ENCODE measurements at regions not wholly inside any gene's neighbourhood (a gene's known extent, or its start where the extent isn't known, plus 50 kb on each side); places are given as distances from the start of the nearest gene placed in this dataset.

DNA sequence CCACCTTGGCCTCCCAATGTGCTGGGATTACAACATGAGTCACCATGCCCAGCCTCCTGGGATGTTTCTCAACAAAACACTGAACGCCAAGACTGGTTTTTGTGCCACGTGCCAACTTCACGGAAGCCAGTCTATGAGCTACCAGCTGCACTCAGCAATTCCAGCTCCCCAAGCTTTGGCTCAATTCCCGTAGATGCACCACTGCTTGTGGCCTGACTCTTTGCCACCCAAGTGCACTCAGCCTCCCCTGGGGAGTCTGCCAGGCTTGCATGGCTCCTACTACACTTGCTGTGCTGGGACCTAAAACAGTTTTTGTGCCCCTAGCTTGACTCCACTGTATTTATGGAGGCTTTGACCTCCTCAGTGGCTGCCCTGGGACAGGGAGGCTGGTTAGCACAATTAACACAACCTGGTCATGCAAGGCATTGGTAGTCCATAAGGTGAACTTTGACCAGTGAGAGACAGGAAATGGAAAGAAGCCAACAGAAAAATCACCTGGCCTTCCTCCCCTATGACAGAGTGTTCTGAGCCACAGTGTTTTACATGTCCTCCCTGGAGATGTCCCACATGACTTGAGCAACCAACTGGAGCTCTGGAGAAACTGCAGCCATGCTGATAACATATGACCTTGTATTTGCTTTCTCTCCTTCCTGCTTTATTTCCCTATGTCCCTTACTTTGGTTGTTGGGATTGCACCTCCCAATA lies 1173.1 kb downstream of the UQCRFS1 start:
- Mint-ChIP-seq H3K9me3 (no peaks in the 10 kb centered on the region), H3K27ac (ENCODE audit: unreplicated experiment) (no peak overlapping the region), H3K36me3 (ENCODE audit: low read depth) (no peaks in the 10 kb centered on the region), H3K4me1 (no peaks in the 10 kb centered on the region), H3K4me3 (no peak overlapping the region), H3K27me3 (ENCODE audit: low read depth) (peaks cover 2% of the 10 kb centered on the region)
- TF ChIP-seq, protein P1, sequence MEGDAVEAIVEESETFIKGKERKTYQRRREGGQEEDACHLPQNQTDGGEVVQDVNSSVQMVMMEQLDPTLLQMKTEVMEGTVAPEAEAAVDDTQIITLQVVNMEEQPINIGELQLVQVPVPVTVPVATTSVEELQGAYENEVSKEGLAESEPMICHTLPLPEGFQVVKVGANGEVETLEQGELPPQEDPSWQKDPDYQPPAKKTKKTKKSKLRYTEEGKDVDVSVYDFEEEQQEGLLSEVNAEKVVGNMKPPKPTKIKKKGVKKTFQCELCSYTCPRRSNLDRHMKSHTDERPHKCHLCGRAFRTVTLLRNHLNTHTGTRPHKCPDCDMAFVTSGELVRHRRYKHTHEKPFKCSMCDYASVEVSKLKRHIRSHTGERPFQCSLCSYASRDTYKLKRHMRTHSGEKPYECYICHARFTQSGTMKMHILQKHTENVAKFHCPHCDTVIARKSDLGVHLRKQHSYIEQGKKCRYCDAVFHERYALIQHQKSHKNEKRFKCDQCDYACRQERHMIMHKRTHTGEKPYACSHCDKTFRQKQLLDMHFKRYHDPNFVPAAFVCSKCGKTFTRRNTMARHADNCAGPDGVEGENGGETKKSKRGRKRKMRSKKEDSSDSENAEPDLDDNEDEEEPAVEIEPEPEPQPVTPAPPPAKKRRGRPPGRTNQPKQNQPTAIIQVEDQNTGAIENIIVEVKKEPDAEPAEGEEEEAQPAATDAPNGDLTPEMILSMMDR (conservative IDR thresholded peaks at IDR 0.05), result no peak
- no peak for DNase-seq (ENCODE audit: low read depth, low spot score)

DNA sequence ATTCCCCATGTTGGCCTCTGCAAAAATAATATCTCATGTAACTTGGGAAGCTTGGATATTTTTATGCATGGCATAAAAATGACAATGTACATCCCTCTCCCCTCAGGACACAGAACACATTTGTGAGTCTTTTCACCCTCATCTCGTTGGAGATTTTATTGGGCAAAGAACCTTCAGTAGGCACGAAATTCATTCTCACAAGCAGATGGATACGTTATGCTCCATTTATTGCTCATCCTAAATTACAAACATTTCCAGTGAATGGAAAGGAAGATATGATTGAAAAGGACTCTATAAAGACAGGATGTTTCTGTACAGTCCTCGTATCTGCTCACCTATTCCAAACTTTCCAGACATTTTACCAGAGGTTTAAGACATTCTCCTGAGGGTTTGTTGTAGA lies 1175.8 kb downstream of the UQCRFS1 start:
- Mint-ChIP-seq H3K27me3 (ENCODE audit: low read depth) (peaks cover 6% of the 10 kb centered on the region), H3K36me3 (ENCODE audit: low read depth) (no peaks in the 10 kb centered on the region), H3K27ac (ENCODE audit: unreplicated experiment) (no peak overlapping the region), H3K4me1 (no peaks in the 10 kb centered on the region), H3K4me3 (no peak overlapping the region), H3K9me3 (no peaks in the 10 kb centered on the region)
- no peak for DNase-seq (ENCODE audit: low read depth, low spot score)
- TF ChIP-seq, protein P1 (conservative IDR thresholded peaks at IDR 0.05), result no peak

DNA sequence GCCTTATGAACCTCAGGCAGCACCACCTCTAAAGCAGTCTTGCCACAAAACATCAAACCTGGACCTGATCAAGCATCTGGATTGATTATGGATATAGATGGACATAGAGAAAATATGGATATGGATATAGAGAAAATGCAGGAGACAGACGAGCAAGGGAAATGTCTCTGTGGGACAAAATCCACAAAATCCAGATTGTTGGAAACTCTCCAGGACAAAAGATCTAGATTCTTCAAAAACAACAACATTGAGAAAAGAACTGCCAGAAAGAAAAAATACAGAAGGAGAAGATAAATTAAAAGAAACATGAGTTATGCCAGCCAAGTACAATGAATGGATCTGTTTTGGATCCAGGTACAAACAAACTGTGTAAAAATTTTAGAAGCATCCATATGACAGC lies 1176.5 kb downstream of the UQCRFS1 start:
- Mint-ChIP-seq H3K36me3 (ENCODE audit: low read depth) (no peaks in the 10 kb centered on the region), H3K4me1 (no peaks in the 10 kb centered on the region), H3K27me3 (ENCODE audit: low read depth) (peaks cover 6% of the 10 kb centered on the region), H3K4me3 (no peak overlapping the region), H3K27ac (ENCODE audit: unreplicated experiment) (no peak overlapping the region), H3K9me3 (peaks cover 2% of the 10 kb centered on the region)
- no peak for DNase-seq (ENCODE audit: low read depth, low spot score)
- TF ChIP-seq, protein P1 (conservative IDR thresholded peaks at IDR 0.05), result no peak

DNA sequence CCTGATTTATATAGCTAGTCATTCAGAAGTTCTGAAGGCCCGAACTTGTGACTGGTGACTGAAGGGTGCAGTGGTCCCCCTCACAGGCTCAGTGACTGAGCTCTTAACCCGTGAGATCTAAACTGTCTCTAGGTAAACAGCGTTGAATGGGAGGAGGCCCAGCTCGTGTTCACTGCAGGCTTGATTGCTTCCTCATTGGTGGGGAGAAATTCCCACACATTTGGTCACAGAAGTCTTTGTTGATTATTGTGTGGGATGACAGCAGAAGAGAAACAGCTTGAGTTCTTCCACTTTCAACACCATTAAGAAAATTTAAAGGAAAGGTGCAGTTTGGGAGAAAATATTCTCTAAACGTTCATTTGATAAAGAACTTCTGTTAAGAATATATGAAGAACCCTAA lies 1178.0 kb downstream of the UQCRFS1 start:
- Mint-ChIP-seq H3K9me3 (peaks cover 2% of the 10 kb centered on the region), H3K27ac (ENCODE audit: unreplicated experiment) (no peak overlapping the region), H3K4me3 (no peak overlapping the region), H3K27me3 (ENCODE audit: low read depth) (peaks cover 6% of the 10 kb centered on the region), H3K36me3 (ENCODE audit: low read depth) (no peaks in the 10 kb centered on the region), H3K4me1 (no peaks in the 10 kb centered on the region)
- no peak for DNase-seq (ENCODE audit: low read depth, low spot score)
- TF ChIP-seq, protein P1 (conservative IDR thresholded peaks at IDR 0.05), result no peak

DNA sequence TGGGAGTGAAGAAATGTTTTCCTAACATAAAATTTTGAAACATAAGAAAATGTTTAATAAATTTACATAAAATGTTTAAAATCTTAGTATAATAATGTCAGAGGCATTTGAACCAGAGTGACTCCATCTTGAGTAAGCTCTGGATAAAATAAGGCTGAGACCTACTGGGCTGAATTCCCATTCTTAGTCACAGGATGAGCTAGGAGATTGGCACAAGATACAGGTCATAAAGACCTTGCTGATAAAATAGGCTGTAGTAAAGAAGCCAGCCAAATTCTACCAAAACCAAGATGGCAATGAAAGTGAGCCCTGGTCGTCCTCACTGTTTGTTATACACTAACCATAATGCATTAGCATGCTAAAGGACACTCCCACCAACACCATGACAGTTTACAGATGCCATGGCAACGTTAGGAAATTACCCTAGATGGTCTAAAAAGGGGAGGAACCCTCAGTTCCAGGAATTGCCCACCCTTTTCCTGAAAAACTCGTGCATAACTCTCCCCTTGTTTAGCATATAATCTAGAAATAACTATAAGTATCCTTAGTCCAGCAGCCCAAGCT lies 1184.0 kb downstream of the UQCRFS1 start:
- H3K27me3 Mint-ChIP-seq (ENCODE audit: low read depth), result peaks cover 4% of the 10 kb centered on the region
- H3K4me1 Mint-ChIP-seq, result no peaks in the 10 kb centered on the region
- H3K4me3 Mint-ChIP-seq, result no peak overlapping the region

More for the DNA sequence above, 1184.0 kb downstream of the UQCRFS1 start:
- TF ChIP-seq, protein P1 (conservative IDR thresholded peaks at IDR 0.05), result no peak
- no peaks in the 10 kb centered on the region for H3K36me3 Mint-ChIP-seq (ENCODE audit: low read depth)
- peaks cover 2% of the 10 kb centered on the region for H3K9me3 Mint-ChIP-seq
- DNase-seq (ENCODE audit: low read depth, low spot score), result no peak
- no peak overlapping the region for H3K27ac Mint-ChIP-seq (ENCODE audit: unreplicated experiment)
